ENCODE measurements at regions not wholly inside any gene's neighbourhood (a gene's known extent, or its start where the extent isn't known, plus 50 kb on each side); places are given as distances from the start of the nearest gene placed in this dataset.
A peak's percentile ranks its signal among the peaks of the same experiment; 100 is the strongest.
"Not testable (repeated sequence)": the region's sequence is repeated elsewhere in the genome, so short reads cannot be mapped to it uniquely, and the experiment has no call there.

GRCh38 chr12:80045594-80045993, 53.7 kb upstream of the OTOGL start:
- DNase-seq (ENCODE audit: low read depth) = no peak

- DNase-seq (ENCODE audit: low read depth) = peak; percentile 74
Measured at GRCh38 chr12:80044694-80045046, 54.7 kb upstream of the OTOGL start.

DNA sequence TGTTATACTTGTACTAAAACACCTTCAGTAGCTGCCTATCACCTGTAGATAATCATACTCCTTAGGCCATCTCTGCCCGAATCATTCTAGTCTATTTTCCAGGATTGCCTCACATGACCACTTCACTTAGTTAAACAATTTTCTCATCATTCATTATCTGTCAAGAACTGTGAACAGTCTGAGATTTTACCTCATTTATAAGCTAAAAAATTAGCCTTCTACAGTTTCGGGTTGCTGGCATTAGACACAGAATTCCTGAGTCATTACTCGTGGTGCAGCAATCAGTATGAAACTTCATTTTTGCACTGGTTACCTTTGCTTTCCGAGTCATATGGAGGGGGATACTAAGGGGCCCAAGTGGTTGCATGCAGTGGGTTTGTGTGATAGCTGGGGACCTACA, 57.6 kb upstream of the OTOGL start:
- DNase-seq (ENCODE audit: low read depth) = no peak

- DNase-seq (ENCODE audit: low read depth) = no peak
Measured at GRCh38 chr12:80041071-80041470, 58.3 kb upstream of the OTOGL start.

DNA sequence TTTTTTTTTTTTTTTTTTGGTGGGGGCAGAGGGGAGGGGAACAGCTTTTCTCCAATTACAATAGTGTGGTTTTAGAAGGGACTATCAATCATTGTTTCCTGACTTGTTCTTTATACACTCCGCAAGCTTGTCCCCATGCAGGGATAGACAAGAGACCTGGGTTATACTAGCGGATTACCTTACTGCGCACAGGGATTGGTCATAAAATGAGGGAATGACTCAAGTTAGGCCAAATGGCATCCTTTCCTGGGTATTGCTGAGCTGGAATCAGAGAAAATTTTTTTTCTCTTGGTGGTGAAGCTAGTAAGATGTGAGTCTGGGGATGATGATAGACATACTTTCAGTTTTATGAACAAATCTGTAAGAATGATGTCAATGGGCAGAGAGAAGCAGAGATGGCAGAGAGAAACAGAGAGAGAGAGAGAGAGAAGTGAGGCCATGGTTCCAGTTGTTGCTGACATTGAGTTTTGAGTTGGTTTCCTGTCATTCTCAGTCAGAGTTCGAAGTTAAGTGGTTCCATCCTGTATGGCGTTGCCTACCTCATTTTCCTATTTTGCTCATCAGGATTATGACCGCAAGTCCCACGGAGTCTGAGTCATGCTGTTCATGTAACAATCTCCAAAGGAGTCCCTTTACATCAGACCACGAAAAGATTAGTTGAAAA, 59.1 kb upstream of the OTOGL start:
- DNase-seq (ENCODE audit: low read depth) = no peak

- no peak for DNase-seq (ENCODE audit: low read depth)
Measured at GRCh38 chr12:80038062-80038560, 61.2 kb upstream of the OTOGL start.

DNA sequence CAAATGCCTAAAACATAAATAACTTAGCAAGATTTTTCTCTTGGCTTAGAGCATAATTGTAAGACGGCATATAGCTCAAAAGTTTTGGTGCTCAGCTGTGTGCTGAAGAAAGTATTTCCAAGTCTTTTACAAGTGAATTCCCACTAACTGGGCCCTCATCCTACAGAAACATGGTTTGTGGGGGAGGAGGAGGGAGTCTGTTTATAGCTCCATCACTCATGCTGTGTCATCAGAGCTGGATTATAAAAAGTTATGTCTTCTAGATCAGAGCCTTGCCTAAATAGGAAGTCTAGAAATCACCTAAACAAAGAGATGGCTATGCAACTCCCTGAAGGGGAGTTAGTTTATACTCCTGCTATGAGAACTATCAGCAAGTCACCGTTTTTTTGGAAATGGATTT, 65.9 kb upstream of the OTOGL start:
- peak; percentile 50 for DNase-seq (ENCODE audit: low read depth)

- no peak for DNase-seq (ENCODE audit: low read depth)
Measured at GRCh38 chr12:80032946-80033345, 66.4 kb upstream of the OTOGL start.

GRCh38 chr12:80031229-80031628, 68.1 kb upstream of the OTOGL start:
- DNase-seq (ENCODE audit: low read depth) = no peak

GRCh38 chr12:80025638-80026037, 73.7 kb upstream of the OTOGL start:
- no peak for DNase-seq (ENCODE audit: low read depth)

DNA sequence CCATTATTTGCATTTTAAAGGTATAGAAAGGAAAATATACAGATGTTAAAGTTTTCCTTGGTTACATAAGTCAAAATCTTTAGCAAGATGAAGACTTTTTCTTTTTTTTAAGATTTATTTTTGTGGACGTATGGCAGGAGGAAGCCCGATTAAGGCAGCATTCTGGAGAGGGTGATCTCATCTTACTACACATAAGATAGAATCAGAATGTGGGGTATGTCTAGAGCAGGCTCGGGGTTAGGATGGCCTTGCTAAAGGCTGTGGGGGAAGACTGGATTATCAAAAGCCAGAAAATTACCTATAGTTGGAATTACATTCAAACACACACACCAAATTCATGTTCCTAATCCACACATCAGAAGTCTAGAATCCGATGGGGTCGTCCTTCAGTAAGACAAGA, 79.6 kb upstream of the OTOGL start:
- DNase-seq (ENCODE audit: low read depth) = no peak

- DNase-seq (ENCODE audit: low read depth) = no peak
Measured at GRCh38 chr12:80018119-80018518, 81.2 kb upstream of the OTOGL start.

DNA sequence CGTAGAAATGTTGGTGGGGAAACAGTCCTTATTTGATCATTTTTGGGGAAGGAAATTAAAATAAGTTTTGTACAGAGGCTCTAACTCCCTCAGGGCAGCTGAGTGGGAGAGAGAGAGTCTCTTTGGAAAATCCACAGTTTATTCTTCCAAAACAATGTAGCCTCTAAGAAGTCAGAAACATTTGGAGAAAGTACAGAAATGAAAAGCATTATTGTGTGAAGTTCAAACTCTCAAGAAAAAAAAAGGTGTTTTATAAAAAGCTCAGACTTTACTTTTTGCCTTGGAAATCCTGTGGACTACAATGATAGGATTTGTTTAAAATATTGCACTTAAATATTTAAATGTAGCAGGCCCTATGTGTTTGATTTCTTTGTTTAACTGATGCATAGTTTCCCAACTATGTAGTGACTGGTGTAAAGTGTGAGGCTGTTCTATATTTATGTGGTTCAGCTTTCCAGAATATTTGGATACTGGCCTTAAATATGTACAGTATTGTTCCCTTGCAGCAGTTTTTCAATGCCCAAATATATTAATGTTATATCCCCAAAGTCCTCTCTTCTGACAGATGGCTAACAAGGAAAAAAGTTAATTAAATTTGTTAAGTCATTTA, 82.0 kb upstream of the OTOGL start:
- no peak for DNase-seq (ENCODE audit: low read depth)

DNA sequence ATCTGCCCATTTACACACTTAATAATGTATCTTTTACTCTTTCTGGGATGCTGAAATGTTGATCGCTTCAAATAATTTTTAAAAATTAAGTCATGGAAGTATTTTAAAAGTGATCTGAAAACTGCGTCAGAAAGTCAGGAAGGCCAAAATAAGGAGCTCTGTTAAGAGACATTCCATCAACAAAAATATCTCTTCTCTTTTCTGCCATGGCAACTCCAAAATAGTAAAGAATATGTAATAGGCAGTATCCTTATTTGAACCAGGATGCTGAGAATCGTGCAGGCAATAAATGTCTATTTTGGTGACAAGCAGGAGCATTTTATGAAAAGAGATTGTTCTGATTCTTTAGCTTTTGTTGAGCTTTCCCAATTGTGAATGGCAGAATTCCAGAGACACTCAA, 81.8 kb upstream of the PPP1R12A start:
- DNase-seq (ENCODE audit: low read depth) = no peak

- no peak for DNase-seq (ENCODE audit: low read depth)
Measured at GRCh38 chr12:80015660-80016059, 80.8 kb upstream of the PPP1R12A start.

- not testable (repeated sequence) for DNase-seq (ENCODE audit: low read depth)
Measured at GRCh38 chr12:80003744-80004143, 68.8 kb upstream of the PPP1R12A start.

GRCh38 chr12:80001562-80001961, 66.7 kb upstream of the PPP1R12A start:
- no peak for DNase-seq (ENCODE audit: low read depth)

DNA sequence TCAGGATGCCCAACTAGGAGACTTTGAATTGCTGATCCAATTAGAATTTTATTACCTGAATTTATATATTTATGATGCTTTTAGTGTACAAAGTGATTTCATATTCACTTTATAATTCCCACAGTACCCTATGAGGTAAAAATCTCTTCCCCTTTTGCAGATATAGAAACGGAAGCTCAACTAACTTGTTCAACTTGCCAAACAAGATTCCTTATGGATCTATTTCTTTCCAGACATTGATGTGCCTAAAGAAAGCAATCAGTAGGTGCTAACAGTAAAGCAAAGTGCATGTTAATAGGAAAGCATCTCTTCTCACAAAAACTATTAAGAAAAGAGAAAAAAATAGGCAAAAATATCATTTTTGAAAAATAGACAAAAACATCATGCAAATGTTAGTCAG, 65.9 kb upstream of the PPP1R12A start:
- DNase-seq (ENCODE audit: low read depth) = no peak

DNA sequence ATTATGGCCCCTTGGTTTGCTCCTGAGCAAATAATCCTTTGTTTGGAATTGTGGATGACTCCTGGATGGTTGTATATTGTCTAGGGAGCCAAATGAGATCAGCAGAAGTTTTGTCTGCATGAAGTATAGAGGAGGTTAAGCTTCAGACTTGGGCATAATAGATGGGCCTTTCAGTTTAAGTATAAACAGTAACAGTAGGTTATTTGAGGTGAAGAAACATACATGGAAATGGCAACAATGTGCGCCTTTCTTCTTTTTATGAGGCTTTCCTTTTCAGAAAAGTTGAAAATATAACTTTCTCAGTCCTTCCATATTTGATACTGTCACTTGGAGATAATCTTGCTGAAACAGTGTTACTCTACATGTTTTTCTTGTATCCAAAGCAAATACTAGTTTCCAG, 63.7 kb upstream of the PPP1R12A start:
- no peak for DNase-seq (ENCODE audit: low read depth)

DNA sequence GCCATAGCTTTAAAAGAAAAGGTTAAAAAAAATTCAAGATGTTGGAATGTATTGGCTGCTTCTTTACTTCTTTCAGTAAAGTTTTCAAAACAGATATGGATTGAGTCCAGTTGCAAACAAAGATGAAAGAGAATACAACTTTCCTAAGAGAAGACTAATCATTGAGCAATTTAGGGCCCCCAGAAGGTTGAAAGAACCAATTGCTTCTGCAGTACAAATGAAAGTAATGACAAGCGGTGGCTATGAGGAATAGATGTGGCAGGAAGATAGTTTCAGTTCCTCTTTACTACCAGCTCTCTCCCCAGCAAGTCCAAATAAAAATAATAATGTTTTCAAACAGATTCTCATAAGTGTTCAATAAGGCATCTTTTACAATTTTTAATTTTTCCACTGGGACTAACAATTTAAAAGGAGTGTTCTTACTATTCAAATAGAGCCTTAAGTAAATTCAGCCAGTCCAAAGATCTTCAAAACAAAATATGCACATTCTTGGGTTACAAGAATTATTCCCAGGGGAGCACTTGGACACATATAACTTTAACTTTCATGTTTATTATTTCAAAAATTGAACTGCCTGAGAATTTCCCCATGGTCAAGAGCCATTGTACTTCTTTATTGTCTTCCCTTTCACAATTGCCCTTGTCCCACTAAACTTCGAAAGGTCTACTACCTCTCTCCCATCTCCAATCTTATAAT, 62.3 kb upstream of the PPP1R12A start:
- no peak for DNase-seq (ENCODE audit: low read depth)

DNA sequence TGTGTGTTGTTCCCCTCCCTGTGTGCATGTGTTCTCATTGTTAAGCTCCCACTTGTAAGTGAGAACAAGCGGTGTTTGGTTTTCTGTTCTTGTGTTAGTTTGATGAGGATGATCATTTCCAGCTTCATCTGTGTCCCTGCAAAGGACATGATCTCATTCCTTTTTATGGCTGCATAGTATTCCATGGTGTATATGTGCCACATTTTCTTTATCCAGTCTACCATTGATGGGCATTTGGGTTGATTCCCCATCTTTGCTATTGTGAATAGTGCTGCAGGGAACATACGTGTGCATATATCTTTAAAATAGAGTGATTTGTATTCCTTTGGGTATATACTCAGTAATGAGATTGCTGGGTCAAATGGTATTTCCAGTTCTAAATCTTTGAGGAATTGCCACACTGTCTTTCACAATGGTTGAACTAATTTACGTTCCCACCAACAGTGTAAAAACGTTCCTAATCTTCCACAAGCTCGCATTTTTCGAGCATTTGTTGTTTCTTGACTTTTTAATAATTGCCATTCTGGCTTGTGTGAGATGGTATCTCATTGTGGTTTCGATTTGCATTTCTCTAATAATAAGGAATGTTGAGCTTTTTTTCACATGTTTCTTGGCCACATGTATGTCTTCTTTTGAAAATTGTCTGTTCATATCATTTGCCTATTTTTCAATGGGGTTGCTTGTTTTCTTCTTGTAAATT, 60.6 kb upstream of the PPP1R12A start:
- not testable (repeated sequence) for DNase-seq (ENCODE audit: low read depth)

GRCh38 chr12:79993106-79993862, 58.4 kb upstream of the PPP1R12A start:
- DNase-seq (ENCODE audit: low read depth) = no peak

Data from non-pigmented ciliary epithelial cell (primary cell).